Umbilical cord (tissue), 1 donor: ENCODE measurements at regions not wholly inside any gene's neighbourhood (a gene's known extent, or its start where the extent isn't known, plus 50 kb on each side); places are given as distances from the start of the nearest gene placed in this dataset.

ENCODE experiments used
- DNase-seq: peaks from one replicate; pipeline ENCODE4 v3.0.0-alpha.2; 2015; ENCODE audit warnings: low spot score

DNA sequence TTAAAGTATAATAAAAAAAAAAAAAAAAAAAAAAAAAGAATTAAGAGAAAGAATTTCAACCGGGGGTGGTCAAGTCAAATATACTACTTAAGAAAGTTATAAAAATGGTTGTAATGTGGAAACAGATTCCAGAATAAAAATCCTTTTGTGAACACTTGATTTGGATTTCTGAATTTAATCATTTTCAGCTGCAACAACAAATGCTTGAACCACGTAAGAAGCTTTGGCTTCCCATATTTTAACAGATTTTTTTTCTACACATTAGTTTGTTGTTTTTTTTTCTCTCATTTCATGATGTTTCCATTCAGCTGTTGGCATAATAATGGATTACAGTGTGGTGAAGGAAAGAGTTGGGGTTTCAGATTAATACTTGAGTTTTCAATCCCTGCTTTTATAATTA lies 137.3 kb upstream of the AGR3 start:
- no peak for DNase-seq

GRCh38 chr7:17020250-17020649 lies 138.5 kb upstream of the AGR3 start:
- no peak for DNase-seq

GRCh38 chr7:17021205-17021604 lies 139.4 kb upstream of the AGR3 start:
- DNase-seq = no peak

GRCh38 chr7:17022920-17023319 lies 141.1 kb upstream of the AGR3 start:
- DNase-seq = no peak

DNA sequence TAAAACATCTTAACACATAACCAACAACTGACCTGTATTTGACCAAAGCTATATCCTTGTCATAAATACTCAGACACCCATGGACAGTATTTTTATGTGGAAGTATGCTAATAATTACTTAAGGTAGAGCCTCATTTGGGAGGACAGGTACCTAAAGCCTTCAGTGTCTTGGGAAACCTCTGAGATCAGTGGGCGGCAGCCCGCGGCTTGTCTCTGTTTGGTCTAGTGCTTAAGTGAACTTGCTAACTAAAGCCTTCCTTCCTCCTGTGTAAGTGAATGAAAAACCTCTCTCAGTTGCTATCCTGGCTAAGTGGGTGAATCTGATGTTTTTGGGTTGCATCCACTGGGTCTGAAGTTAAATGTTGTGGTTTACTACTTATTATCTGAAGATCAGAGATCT lies 144.5 kb upstream of the AGR3 start:
- no peak for DNase-seq

- no peak for DNase-seq
These were observed 145.5 kb upstream of the AGR3 start for GRCh38 chr7:17027143-17027788.

DNA sequence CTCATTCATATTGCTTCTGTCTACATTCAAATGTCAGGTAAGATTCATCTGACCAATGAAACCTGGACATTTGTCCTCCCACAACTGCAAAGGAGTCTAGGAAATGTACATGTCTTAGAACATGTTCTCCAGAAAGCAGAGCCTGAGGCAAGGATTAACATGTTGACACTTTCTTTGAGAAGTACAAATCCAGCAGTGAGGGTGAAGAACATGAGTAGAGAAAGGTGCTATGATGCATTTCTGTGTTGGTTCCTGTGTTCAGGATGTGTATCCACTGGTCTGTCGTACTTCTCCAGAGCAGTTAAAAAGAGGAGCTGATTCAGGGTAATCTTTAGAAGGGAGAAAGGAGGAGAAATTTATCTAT lies 146.0 kb upstream of the AGR3 start:
- no peak for DNase-seq

DNA sequence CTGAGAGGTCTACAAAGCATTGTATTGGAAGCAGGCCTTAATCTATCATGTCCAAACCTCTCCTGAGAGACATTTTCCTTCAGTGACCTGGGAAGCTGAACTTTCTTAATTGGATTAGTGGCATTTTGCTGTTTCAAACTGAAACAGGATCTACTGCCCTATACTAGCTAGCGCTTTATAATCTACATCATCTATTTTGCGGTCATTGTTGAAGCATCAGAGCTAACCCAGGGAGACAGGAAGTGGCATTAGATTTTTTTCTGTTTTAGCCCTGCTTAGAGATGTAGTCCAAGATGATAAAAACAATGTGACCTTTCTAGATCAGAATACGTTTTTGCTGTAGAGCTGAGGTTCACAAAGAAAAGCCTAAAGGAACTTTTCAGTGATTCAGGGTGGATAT lies 147.4 kb upstream of the AGR3 start:
- DNase-seq = no peak

DNA sequence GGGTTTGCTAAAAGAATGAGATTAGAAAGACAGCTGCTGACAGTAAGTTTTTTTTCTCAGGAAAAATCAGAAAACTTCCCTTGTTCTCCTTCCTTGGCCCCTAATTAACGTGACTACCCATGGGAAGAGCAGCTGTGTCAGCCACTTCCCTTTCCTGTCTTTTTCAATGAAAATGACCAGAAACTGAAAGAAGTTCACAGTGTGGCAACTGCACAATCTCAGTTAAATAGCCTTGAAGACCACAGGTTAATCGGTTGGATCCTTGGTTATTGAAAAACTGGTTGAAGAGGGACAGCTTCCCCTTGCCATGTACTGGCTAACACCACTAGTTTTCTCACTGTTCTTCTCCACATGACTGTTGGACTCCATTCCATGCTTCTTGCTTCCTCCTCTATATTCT lies 148.8 kb upstream of the AGR3 start:
- DNase-seq = no peak

- no peak for DNase-seq
These were observed 150.2 kb upstream of the AGR3 start for GRCh38 chr7:17031906-17032551.

DNA sequence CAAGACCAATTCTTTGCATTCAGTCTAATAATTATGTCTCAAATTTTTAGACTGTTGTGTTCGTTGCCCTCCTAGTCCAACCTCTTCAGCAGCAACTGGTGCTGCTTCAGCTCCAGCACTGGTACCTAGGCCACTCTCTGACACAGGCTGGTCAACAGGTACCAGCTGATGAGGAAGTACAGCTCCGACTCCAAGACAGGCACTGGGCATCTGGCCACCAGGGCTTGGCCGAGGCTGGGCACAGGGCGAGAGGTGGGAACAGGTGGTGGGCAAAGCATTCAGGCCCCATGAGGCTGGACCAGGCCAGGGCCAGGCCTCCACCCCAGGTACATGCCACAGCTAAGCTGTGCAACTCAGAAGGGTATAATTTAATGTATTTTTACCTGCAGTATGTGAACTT lies 151.5 kb upstream of the AGR3 start:
- DNase-seq = no peak

GRCh38 chr7:17036584-17036983 lies 154.8 kb upstream of the AGR3 start:
- no peak for DNase-seq

DNA sequence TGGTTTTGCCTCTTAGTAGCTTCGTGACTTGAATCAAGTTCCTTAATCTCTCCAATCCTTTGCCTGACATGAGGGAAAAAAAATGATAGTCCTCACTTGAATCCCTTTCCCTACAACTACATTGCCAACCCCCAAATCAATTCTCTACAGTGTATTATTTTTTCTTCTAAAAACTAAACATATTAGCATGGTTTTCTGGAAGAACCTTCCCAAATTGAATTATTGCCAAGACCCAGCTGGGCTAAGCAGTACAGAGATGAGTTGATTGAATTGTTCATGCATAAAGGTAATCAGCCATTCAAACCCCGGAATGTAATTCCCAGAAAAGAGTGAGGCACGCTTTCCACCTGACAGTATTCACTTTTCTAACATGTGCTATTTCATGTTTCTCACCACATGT lies 155.6 kb upstream of the AGR3 start:
- no peak for DNase-seq

- no peak for DNase-seq
These were observed 156.5 kb upstream of the AGR3 start for GRCh38 chr7:17038160-17038782.

- DNase-seq = peak; percentile 57
These were observed 157.0 kb upstream of the AGR3 start for GRCh38 chr7:17038783-17039170.

GRCh38 chr7:17039372-17039771 lies 157.6 kb upstream of the AGR3 start:
- no peak for DNase-seq

- no peak for DNase-seq
These were observed 158.9 kb upstream of the AGR3 start for GRCh38 chr7:17040716-17041115.

DNA sequence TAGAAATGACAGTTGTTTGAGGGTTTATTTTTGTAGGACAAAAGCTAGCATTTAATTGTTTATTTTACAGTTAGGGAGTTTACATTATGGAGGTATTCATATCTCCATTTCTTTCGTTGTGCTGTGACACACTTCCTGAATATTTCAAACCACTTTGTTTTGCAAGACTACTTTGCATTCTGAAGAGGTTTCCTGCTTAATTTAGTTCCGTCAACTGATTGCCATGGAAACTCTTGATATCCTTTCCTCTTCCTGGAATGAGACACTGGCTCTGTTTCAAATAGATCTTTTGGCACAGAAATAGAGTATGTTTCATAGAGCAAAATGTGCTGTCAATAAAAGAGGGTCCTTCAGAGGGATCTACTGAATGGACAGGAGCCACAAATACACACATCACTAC lies 159.5 kb upstream of the AGR3 start:
- peak; percentile 60 for DNase-seq

- DNase-seq = no peak
These were observed 160.4 kb upstream of the AGR3 start for GRCh38 chr7:17042211-17042610.

DNA sequence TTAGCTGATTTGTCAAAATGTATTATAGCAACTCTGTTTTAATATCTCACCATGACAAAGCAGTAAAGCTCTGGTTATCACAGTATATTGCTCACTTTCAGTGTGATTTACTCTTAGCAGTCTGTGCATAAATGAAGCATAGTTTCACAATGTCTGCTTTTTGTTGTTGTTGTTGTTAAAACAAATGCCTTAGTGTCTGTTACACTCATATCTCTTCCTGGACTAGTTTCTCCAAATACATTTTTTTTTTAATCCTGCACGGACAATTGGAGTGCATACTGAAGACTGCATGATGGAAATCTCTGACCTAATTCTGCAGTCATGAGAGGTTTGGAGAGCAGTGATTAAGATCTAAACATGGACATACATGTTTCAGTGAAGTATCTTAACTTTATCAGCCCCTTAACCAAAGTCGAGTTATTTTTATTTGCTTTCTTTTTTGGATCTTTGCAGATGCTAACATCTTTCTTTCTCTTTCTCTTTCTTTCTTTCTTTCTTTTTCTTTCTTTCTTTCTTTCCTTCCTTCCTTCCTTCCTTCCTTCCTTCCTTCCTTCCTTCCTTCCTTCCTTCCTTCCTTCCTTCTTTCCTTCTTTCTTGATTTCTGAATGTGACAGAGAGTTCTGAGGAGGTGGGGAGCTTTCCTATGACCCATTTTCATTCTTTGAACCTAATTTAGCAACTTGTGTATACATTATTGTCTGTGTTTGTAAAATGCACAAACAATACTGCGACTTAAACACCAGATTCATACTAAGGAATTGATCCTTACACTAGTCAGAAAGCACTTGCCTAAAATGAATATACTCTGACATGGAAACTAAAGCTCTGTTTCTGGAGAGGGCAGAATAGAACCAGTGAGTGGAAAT lies 161.5 kb upstream of the AGR3 start:
- DNase-seq = peak; percentile 61

DNA sequence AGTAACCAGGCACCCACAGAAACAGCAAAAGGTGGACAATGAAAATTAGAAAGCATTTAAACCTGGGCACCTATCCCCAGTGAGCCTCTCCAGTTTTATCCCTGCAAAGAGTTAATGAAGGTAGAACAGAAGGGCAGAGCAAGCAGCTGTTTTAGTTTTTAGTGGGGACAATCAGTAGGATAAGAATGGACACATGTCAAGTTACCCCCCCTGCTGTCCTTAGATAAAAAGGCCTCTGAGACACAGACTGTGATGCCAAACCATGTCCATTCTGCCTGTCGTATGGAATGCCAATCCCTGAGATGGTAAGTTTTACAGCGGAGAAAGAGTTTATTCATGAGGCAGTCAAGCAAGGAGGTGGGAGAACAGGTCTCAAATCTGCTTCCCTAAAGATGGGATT lies 162.6 kb upstream of the AGR3 start:
- DNase-seq = no peak

DNA sequence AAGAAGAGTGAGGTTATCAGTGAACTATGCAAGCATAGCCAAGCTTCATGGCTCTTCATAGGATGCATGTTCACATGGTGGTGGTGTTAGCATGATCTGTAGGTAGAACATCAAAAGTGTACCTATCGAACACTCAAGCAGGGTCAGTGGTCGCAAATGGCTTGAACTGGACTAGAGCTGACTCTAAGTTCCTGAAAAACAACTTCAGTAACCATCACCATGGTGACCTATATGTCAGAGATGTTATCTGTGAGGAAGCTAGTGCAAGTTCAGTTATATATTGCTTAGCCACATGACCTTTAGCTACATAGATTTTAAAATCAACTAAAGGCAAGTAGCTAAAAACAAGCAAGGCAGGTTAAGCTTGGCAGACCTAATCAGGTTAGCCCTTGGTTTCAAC lies 163.1 kb upstream of the AGR3 start:
- DNase-seq = no peak

GRCh38 chr7:17046259-17046658 lies 164.5 kb upstream of the AGR3 start:
- DNase-seq = no peak
